HCT116 (cell line): ENCODE measurements at regions not wholly inside any gene's neighbourhood (a gene's known extent, or its start where the extent isn't known, plus 50 kb on each side); places are given as distances from the start of the nearest gene placed in this dataset.

ENCODE experiments used
- ATAC-seq: fragments of 200-7000 bp; cut with Tn5 transposase; 2 replicates; pipeline ENCODE4 v1.9.1; 2020; ENCODE audit warnings: mild to moderate bottlenecking, moderate library complexity
- BruUV-seq: library from RNA; stranded (reverse); fragments of 400-500 nt; replicated peaks from 2 replicates; lab custom pipeline; 2021; lab: Mats Ljungman, UMichigan
- CTCF ChIA-PET: fragments of 300-600 bp; sonication (Branson Sonifier 250); formaldehyde crosslinking; loops from one replicate; lab custom pipeline; 2021; ENCODE audit warnings: antibody characterized with exemption; lab: Charles Lee
- POLR2A ChIA-PET: fragments of 300-600, 350-600 bp; sonication (Branson Sonifier 250); formaldehyde crosslinking; loops from one replicate; lab custom pipeline; 2021; ENCODE audit warnings: antibody characterized with exemption; lab: Charles Lee
- RAD21 ChIA-PET, 2 experiments: fragments of 300-600 bp; sonication (Branson Sonifier 250); formaldehyde crosslinking; loops; one replicate each; lab custom pipeline; 2023; ENCODE audit warnings: low total read pairs in 2 of 2; ENCODE audit not compliant: uncharacterized antibody in 2 of 2, unreplicated experiment in 2 of 2, low non-redundant PET in 1 of 2; lab: Charles Lee
- DNase-seq: peaks from one replicate; pipeline ENCODE4 v3.0.0-alpha.2; 2010; ENCODE audit warnings: low read depth, low spot score
- H2AFZ ChIP-seq: fragments of 200-600 bp; shearing (Covaris generic), sonication (generic); 2 replicates; pipeline ENCODE4 v1.6.1; 2017; ENCODE audit warnings: low read depth, mixed run types, mixed read lengths, antibody characterized with exemption, low read length; ENCODE audit not compliant: poor library complexity, severe bottlenecking
- H3K27ac ChIP-seq: 2 replicates; pipeline ENCODE4 v1.5.1; 2012; ENCODE audit warnings: low read depth, low read length
- H3K27me3 ChIP-seq: fragments of 200-600 bp; sonication (generic); 2 replicates; pipeline ENCODE4 v1.6.1; 2016; ENCODE audit warnings: mixed run types, low read length, mixed read lengths; ENCODE audit not compliant: insufficient read depth
- H3K36me3 ChIP-seq, 2 experiments: fragments of 200-500 bp in 1 of 2; fragments of 200-600 bp in 1 of 2; sonication (Bioruptor generic) in 1 of 2; sonication (generic) in 1 of 2; 2 replicates each; pipeline versions ENCODE4 v1.5.1 to v1.6.1; 2014 to 2016; ENCODE audit warnings: low read length in 2 of 2, inconsistent platforms in 1 of 2, mixed read lengths in 1 of 2, mixed run types in 1 of 2; ENCODE audit not compliant: insufficient read depth in 2 of 2, control insufficient read depth in 1 of 2
- H3K4me1 ChIP-seq, 2 experiments: fragments of 200-600 bp in 1 of 2; sonication (generic) in 1 of 2; 2 replicates each; pipeline versions ENCODE4 v1.5.1 to v1.6.1; 2012 to 2017; ENCODE audit warnings: low read length in 2 of 2, inconsistent platforms in 1 of 2, mild to moderate bottlenecking in 1 of 2, mixed read lengths in 1 of 2, mixed run types in 1 of 2, moderate library complexity in 1 of 2; ENCODE audit not compliant: insufficient read depth in 2 of 2, control insufficient read depth in 1 of 2
- H3K4me2 ChIP-seq: fragments of 200-600 bp; sonication (generic); 2 replicates; pipeline ENCODE4 v1.6.1; 2017; ENCODE audit warnings: mixed run types, low read length, mixed read lengths
- H3K4me3 ChIP-seq, 2 experiments: fragments of 200-600 bp in 1 of 2; sonication (generic) in 1 of 2; replicated peaks in 1 of 2; 2 replicates each; pipeline ENCODE4 v1.5.1; 2011 to 2016; ENCODE audit warnings: low read length in 2 of 2, control low read depth in 1 of 2, low read depth in 1 of 2, mild to moderate bottlenecking in 1 of 2, mixed read lengths in 1 of 2, mixed run types in 1 of 2
- H3K79me2 ChIP-seq: fragments of 200-600 bp; sonication (generic); 2 replicates; pipeline ENCODE4 v1.6.1; 2017; ENCODE audit warnings: mild to moderate bottlenecking, mixed run types, low read length, moderate library complexity, mixed read lengths; ENCODE audit not compliant: insufficient read depth
- H3K9ac ChIP-seq: fragments of 200-600 bp; sonication (generic); 2 replicates; pipeline ENCODE4 v1.6.1; 2016; ENCODE audit warnings: low read length, mixed read lengths
- H3K9me2 ChIP-seq: fragments of 200-600 bp; sonication (generic), shearing (Covaris generic); 2 replicates; pipeline ENCODE4 v1.6.1; 2017; ENCODE audit warnings: mixed run types, mild to moderate bottlenecking, moderate library complexity; ENCODE audit not compliant: insufficient read depth
- H3K9me3 ChIP-seq, 2 experiments: fragments of 200-500 bp in 1 of 2; fragments of 200-600 bp in 1 of 2; sonication (Bioruptor generic) in 1 of 2; sonication (generic) in 1 of 2; 2 replicates each; pipeline ENCODE4 v1.6.1; 2014 to 2017; ENCODE audit warnings: low read length in 2 of 2, mixed read lengths in 2 of 2, inconsistent platforms in 1 of 2, low read depth in 1 of 2, mild to moderate bottlenecking in 1 of 2, mixed run types in 1 of 2, moderate library complexity in 1 of 2; ENCODE audit not compliant: control insufficient read depth in 1 of 2, insufficient read depth in 1 of 2
- H4K20me1 ChIP-seq: fragments of 200-600 bp; sonication (generic), shearing (Covaris generic); 2 replicates; pipeline ENCODE4 v1.6.1; 2017; ENCODE audit warnings: mixed run types, mild to moderate bottlenecking, moderate library complexity; ENCODE audit not compliant: insufficient read depth
- ATF3 ChIP-seq: IDR thresholded peaks from 2 replicates; pipeline ENCODE4 v1.6.1; 2012
- CBX3 ChIP-seq: IDR thresholded peaks from 2 replicates; pipeline ENCODE4 v1.6.1; 2012; ENCODE audit warnings: low read depth
- CEBPB ChIP-seq: IDR thresholded peaks from 2 replicates; pipeline ENCODE4 v1.6.1; 2012; ENCODE audit warnings: low read depth
- CTCF ChIP-seq, 3 experiments: fragments of 200-600 bp in 1 of 3; sonication (generic) in 1 of 3; IDR thresholded peaks in 2 of 3; conservative IDR thresholded peaks in 1 of 3; 2 replicates each; pipeline ENCODE4 v1.5.1; 2012 to 2017; ENCODE audit warnings: low read depth in 2 of 3, low read length in 2 of 3, antibody characterized with exemption in 1 of 3, borderline replicate concordance in 1 of 3, control low read depth in 1 of 3, mild to moderate bottlenecking in 1 of 3, mixed read lengths in 1 of 3, mixed run types in 1 of 3, moderate library complexity in 1 of 3; ENCODE audit not compliant: insufficient read depth in 1 of 3
- ELF1 ChIP-seq: IDR thresholded peaks from 2 replicates; pipeline ENCODE4 v1.6.1; 2012; ENCODE audit warnings: low read depth, borderline replicate concordance
- EZH2 ChIP-seq: fragments of 200-600 bp; sonication (generic); IDR thresholded peaks from 2 replicates; pipeline ENCODE4 v1.6.1; 2017; ENCODE audit warnings: antibody characterized with exemption, mixed run types
- EZH2phosphoT487 ChIP-seq: fragments of 200-600 bp; IDR thresholded peaks from 2 replicates; pipeline ENCODE4 v1.6.1; 2018; ENCODE audit warnings: antibody characterized with exemption, borderline replicate concordance
- MAX ChIP-seq: IDR thresholded peaks from 2 replicates; pipeline ENCODE4 v1.6.1; 2012
- POLR2AphosphoS5 ChIP-seq: IDR thresholded peaks from 2 replicates; pipeline ENCODE4 v1.6.1; 2011; ENCODE audit warnings: mild to moderate bottlenecking, low read depth, low read length, moderate library complexity
- RAD21 ChIP-seq: IDR thresholded peaks from 2 replicates; pipeline ENCODE4 v1.6.1; 2012; ENCODE audit warnings: low read depth, mild to moderate bottlenecking
- REST ChIP-seq: IDR thresholded peaks from 2 replicates; pipeline ENCODE4 v1.6.1; 2012; ENCODE audit warnings: low read depth
- SRF ChIP-seq: IDR thresholded peaks from 2 replicates; pipeline ENCODE4 v1.6.1; 2012; ENCODE audit warnings: low read depth
- TCF7L2 ChIP-seq: IDR thresholded peaks from 2 replicates; pipeline ENCODE4 v1.7.0; 2011; ENCODE audit warnings: borderline replicate concordance, inconsistent platforms; ENCODE audit not compliant: insufficient read depth, insufficient read length; ENCODE audit errors: extremely low read depth
- ZBTB33 ChIP-seq: IDR thresholded peaks from 2 replicates; pipeline ENCODE4 v1.6.1; 2011; ENCODE audit warnings: mild to moderate bottlenecking, low read length, moderate library complexity; ENCODE audit not compliant: insufficient replicate concordance; ENCODE audit errors: extremely low read depth
- intact Hi-C: fragments of 100-400 bp; cut with micrococcal nuclease; formaldehyde crosslinking; loops from 2 replicates; pipeline ENCODE4 v1.10.0; 2022

- TF ChIP-seq ZBTB33 (no peak), TCF7L2 (no peak), EZH2phosphoT487 (no peak), ATF3 (no peak), RAD21 (no peak), ELF1 (no peak), CEBPB (no peak)
Observed at GRCh38 chr20:20930500-20930899, 175.7 kb downstream of the LINC00237 start (continued).

GRCh38 chr20:20929341-20929740 is 176.8 kb downstream of the LINC00237 start:
- no peaks in the 10 kb centered on the region for H3K36me3 ChIP-seq
- H3K9me3 ChIP-seq = no peaks in the 10 kb centered on the region
- no peak overlapping the region for H3K4me3 ChIP-seq
- no peak overlapping the region for H3K9ac ChIP-seq
- H3K4me1 ChIP-seq = no peaks in the 10 kb centered on the region
- no peak overlapping the region for H3K4me2 ChIP-seq
- no peaks in the 10 kb centered on the region for H4K20me1 ChIP-seq
- no peaks in the 10 kb centered on the region for H3K9me2 ChIP-seq
- no peak overlapping the region for H2AFZ ChIP-seq
- peaks cover 56% of the 10 kb centered on the region for H3K27me3 ChIP-seq
- POLR2A ChIA-PET = no interaction called here
- CTCF ChIA-PET = no interaction called here
- H3K27ac ChIP-seq = no peak overlapping the region
- RAD21 ChIA-PET = no interaction called here
- intact Hi-C loops = no loop called here
- BruUV-seq = no TSS peak
- TF ChIP-seq ATF3 (no peak), MAX (no peak), REST (no peak), CEBPB (no peak), EZH2 (no peak), CBX3 (no peak), CTCF (IDR thresholded peaks at IDR 0.05 in 2 of 3, conservative IDR thresholded peaks at IDR 0.05 in 1 of 3; ENCODE audit: borderline replicate concordance in 1 of 3, insufficient read depth in 1 of 3, low read depth in 2 of 3, low read length in 2 of 3) (no peak), TCF7L2 (no peak), POLR2AphosphoS5 (no peak), SRF (no peak)
- no peak for DNase-seq
- no peak for ATAC-seq
- H3K79me2 ChIP-seq = no peaks in the 10 kb centered on the region
